ENCODE measurements at regions not wholly inside any gene's neighbourhood (a gene's known extent, or its start where the extent isn't known, plus 50 kb on each side); places are given as distances from the start of the nearest gene placed in this dataset.
"Not testable (repeated sequence)": the region's sequence is repeated elsewhere in the genome, so short reads cannot be mapped to it uniquely, and the experiment has no call there.

DNA sequence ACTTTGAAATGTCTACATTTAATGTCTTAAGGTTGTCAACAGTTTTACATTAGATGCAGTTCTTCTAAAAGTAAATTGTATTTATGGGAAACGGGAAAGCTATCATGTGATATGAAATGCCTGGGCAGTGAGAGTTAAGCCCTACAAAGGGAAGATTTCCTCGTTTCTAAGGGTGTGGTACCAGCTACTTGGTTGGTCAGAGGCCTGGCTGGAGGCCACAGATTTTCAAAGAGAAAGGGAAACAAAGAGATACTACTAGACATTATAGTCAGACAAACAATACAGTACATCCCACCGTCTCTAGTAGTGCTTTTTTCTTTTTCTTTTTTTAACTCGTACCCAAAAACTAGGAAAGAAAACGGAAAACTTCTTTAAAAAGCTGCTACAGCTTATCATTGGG, 467.8 kb downstream of the PCDH7 start:
- DNase-seq (ENCODE audit: low read depth), result no peak

- DNase-seq (ENCODE audit: low read depth), result no peak
These were observed 469.8 kb downstream of the PCDH7 start for GRCh38 chr4:31189938-31190337.

DNA sequence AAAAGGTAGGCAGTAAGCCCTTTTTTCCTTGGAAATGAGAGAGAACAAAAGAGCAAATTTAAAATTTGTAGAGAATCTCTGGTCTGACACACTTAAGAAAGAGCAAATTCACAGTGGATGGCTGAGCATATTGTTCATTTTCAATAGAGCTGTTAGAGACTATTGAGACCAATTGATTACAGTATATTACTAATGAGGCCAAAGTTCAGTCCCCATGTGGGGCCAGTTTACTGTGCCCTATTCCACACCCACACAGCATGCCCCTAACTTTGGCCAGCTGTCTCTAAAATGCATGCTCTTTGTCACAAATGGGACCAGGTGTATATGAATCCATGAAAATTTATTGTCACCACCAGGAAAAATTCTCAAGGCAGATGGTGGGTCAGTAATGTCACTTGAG, 470.5 kb downstream of the PCDH7 start:
- DNase-seq (ENCODE audit: low read depth), result no peak

GRCh38 chr4:31192341-31192740, 472.2 kb downstream of the PCDH7 start:
- DNase-seq (ENCODE audit: low read depth), result no peak

DNA sequence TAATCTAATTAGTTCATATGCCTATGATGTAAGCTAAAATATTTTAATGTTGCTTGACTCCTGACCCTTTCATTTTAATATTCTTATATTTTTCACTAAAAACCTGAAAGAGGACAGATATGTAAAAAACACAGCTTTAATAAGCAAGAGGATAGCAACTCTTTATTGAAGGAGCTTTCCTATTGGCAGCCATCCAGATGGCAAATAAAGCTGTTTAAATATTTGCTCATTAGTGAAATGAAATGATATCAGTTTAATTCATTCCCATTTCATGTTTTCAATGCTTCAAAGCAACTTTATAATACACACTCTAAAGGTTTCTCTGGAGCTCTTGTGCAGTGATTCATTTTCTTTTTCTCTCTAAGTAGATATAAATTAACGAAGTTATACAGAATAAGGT, 473.4 kb downstream of the PCDH7 start:
- no peak for DNase-seq (ENCODE audit: low read depth)

DNA sequence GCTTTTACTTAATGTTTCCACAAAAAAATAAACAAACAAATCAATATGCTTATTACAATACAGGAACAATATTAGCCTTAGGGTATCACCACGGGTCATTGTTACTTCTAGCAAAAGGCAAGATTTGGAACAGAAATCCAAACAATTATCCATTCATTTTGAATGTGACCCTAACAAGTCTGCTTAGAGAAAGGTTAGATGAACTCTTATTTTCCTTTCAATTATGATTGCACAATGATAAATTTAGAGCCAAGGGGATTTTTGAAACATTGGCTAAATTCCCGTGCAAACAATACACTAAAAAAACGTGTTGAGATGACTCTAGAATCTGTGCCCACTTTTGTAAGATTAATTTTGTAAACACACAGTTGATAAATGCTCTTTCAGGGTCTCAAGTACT, 474.7 kb downstream of the PCDH7 start:
- no peak for DNase-seq (ENCODE audit: low read depth)

DNA sequence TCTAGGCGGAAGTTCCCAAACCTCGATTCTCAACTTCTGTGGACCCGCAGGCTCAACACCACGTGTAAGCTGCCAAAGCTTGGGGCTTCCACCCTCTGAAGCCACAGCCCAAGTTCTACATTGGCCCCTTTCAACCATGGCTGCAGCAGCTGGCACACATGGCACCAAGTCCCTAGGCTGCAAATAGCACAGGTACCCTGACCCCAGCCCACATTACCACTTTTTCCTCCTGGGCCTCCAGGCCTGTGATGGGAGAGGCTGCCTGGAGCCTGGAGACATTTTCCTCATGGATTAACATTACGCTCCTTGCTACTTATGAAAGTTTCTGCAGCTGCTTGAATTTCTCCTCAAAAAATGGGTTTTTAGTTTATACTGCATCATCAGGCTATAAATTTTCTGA, 479.5 kb downstream of the PCDH7 start:
- DNase-seq (ENCODE audit: low read depth), result no peak

DNA sequence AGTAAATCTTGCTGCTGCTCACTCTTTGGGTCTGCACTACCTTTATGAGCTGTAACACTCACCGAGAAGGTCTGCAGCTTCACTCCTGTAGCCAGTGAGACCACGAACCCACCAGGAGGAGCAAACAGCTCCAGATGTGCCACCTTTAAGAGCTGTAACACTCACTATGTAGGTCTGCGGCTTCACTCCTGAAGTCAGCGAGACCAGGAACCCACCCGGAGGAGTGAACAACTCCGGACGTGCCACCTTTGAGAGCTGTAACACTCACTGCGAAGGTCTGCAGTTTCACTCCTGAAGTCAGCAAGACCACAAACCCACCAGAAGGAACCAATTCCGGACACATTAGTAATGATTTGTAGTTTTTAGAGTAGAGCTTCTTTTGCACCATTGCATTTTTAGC, 481.9 kb downstream of the PCDH7 start:
- DNase-seq (ENCODE audit: low read depth), result not testable (repeated sequence)

DNA sequence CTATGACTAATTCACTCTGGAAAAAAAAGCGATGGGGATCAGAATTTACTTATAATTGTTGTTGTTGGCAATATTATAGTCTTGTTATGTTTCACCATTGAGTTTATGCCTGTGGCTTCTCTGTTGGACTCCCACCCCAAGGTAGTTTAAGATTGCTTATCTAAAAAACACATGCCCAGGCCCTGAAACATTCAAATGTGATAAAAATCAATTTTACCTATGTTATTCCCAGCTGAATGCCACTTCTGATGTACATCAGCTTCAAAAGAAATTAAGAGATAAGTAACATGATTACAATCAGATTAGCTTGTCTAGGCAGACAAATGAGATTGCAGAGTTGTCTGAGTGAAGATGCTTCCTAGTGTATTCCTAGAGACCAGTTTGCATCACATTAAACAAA, 484.7 kb downstream of the PCDH7 start:
- no peak for DNase-seq (ENCODE audit: low read depth)

DNA sequence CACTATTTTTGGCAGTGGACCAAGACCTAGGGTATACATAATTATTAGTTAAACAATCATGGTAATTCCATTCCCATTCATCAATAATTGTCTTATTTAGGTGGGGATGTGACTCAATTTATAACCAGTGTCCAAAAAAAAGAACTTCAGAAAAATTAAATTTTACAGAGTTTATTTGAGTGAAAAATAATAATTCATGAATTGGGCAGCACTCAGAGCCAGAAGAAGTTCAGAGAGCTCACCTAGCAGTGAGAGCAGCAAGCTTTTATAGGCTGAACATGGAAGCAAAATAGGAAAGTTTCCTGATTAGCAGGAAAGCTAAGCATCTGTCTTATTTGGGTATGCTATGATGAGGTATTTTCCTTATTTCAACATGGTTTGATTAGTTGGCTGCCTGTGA, 500.8 kb downstream of the PCDH7 start:
- DNase-seq (ENCODE audit: low read depth), result no peak

- no peak for DNase-seq (ENCODE audit: low read depth)
These were observed 507.9 kb downstream of the PCDH7 start for GRCh38 chr4:31228068-31228467.

GRCh38 chr4:31230594-31230993, 510.4 kb downstream of the PCDH7 start:
- DNase-seq (ENCODE audit: low read depth), result no peak

DNA sequence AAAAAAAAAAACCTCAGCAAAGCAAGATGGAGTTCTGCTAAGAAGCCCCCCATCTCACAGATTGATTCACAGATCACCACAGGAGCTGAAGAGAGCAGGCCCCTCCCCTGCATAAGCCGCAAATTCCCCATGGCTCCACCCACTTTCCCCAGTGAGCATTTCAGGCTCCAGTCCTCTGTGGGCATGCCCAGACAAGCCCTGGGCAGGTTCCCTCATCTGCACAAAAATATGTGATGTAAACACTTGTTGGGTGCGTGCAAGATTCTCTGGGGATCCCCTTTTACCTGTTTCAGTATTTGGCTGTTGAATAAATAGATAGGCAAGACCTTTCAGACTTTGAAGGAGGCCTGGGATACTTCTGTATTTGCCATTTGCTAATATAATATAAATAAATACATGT, 514.3 kb downstream of the PCDH7 start:
- no peak for DNase-seq (ENCODE audit: low read depth)

GRCh38 chr4:31234901-31235300, 514.7 kb downstream of the PCDH7 start:
- no peak for DNase-seq (ENCODE audit: low read depth)

- DNase-seq (ENCODE audit: low read depth), result no peak
These were observed 516.0 kb downstream of the PCDH7 start for GRCh38 chr4:31236020-31236638.

GRCh38 chr4:31236639-31237173, 516.5 kb downstream of the PCDH7 start:
- no peak for DNase-seq (ENCODE audit: low read depth)

DNA sequence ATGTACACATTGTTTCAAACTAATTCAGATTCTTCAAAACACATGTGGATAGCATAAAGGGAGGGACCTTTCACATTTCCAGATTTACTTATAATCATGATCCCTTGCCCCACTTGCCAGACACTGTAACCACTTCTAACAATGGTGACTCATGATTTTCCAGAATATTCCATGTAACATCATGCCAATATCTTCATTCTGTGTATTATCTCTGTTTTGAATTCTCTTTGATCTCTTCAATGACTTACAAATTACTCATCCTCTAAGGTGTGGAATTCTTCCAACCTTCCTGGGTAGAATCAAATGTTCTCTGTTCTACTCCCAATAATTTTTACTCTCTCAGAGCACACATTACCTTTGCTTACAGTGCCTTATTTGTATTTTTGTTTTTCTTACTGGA, 517.1 kb downstream of the PCDH7 start:
- no peak for DNase-seq (ENCODE audit: low read depth)

DNA sequence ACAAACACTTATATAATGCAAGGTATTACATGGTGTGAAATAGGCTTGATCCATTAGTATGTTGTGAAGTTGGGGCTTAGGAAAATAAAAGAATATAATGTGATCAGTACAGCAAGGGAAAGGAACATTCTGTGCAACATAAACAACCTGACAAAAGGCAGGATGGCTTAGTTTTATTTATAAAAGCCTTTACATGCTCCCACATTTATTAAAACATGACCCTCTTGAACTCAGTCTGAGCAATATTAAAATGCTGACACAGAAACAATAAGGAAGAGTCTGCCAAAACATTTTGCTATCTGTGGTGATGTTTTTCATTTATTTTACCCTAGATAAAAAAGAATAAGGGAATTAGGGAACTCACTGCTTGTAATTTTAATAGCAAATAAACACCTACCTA, 519.7 kb downstream of the PCDH7 start:
- no peak for DNase-seq (ENCODE audit: low read depth)

DNA sequence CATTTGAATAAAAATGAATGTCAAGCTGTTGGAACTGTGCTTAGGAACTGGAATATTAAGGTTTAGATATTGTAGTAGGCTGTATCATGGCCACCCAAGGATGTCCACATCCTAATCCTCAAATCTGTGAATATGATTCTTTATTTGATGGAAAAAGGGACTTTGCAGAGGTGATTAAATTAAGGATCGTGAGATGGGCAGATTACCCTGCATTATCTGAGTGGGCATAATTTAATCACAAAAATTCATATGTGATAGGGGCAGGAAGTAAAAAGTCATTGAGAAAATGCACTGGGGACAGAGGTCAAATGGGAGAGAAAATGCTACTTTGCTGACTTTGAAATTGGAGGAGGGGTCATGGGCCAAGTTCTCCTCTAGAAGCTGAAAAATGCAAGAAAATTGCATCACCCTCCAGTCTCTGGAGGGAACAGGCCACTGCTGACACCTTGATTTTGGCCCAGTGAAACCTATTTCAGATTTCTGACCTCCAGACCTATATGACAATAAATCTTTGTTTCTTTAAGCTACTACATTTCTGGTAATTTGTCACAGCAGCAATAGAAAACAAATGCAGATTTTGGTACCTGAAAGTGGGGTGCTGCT, 521.4 kb downstream of the PCDH7 start:
- DNase-seq (ENCODE audit: low read depth), result no peak

- peak; percentile 3 for DNase-seq (ENCODE audit: low read depth)
These were observed 526.7 kb downstream of the PCDH7 start for GRCh38 chr4:31246856-31247255.

- no peak for DNase-seq (ENCODE audit: low read depth)
These were observed 539.0 kb downstream of the PCDH7 start for GRCh38 chr4:31259119-31259518.

GRCh38 chr4:31261632-31262031, 541.5 kb downstream of the PCDH7 start:
- DNase-seq (ENCODE audit: low read depth), result no peak

GRCh38 chr4:31266094-31266493, 545.9 kb downstream of the PCDH7 start:
- not testable (repeated sequence) for DNase-seq (ENCODE audit: low read depth)
